Stimulated activated naive CD4-positive, alpha-beta T cell (primary cell): ENCODE measurements at regions not wholly inside any gene's neighbourhood (a gene's known extent, or its start where the extent isn't known, plus 50 kb on each side); places are given as distances from the start of the nearest gene placed in this dataset.

Experiments used
- DNase-seq, 6 experiments: peaks; one replicate each; lab custom pipeline; 2025; lab: John Stamatoyannopoulos, UW

DNA sequence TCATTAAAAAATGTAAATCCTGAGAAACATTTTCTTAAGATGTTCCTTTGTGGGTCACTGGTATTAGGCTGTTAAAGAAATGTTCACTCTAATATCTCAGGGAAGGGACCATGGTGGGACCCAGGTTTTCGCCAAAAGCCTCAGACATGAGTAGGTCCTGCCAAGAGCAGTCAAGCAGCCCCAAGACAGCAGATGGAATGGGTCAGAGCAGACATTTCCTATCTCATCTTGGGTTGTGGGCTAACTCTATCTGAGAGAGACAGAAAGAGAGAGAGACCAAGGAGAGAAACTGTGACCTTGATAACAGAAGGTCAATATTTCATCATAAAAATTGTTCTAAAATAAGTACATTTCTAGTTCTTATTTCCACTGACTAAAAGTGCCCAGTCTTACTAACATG lies 661.7 kb downstream of the TSN start:
- DNase-seq, result no peak

DNA sequence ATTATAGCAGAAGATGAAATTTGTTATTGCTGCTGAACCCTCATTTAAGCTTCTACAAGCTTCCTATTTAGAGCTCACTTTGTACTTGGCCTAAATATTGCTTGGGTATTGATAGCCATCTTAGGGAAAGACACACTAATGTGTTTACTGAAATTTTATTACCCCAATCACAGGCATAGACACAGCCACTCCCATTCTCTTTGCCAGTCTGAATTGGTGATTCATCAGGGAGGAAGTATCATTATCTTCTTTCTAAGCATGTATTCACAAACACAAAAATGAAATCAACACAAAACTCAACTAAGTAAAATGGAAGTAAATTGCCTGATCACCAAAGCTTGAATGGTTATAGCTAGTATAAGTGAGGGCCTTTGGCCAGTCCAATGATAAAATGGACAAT lies 666.3 kb downstream of the TSN start:
- no peak for DNase-seq

DNA sequence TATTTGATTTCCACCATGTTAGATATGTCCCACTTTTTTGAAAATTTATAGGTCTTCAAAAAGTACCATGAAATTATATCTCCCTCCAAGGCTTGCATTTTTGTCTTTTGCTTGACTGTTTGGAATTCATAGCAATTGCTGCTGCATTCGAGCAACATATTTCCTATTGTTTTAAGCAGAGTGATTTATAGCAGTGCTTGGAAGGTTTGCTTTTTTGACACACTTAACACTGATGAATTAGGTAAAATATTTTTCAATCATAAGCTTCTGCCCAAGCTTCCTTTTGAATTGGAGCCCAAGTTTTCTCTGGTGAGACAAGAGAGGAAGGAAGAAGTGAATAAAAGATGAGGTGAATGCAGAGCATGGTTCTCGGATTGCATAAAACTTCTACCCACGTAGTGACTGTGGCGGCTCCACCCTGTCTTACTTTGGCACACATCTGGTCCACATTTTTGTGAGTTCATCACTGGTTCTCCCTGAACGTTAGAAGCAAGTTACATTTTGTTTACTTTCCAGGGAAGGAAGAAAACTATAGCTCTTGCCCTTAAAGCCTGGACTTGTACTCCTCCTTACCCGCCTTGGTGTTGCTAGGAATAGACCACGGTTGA lies 667.0 kb downstream of the TSN start:
- no peak for DNase-seq

DNA sequence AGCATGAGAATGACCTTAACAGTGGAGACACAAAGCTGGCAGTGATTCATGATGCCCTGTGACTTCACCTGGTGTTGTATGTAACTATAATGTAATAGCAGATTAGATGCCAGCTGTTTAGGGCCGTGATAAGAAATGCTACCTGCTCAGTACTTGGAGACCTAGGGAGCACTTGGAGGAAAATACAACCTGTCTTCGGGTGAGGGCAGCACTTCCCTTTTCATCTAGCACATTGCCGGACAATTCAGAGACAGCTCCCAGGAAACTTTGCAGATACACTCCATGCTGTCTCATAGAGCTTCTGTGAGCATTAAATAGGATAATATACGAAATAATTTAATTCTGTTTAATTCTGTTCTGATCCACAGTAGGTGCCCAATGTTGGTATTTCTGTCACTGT lies 668.5 kb downstream of the TSN start:
- no peak for DNase-seq

GRCh38 chr2:122433123-122433754 lies 677.8 kb downstream of the TSN start:
- DNase-seq, result no peak

GRCh38 chr2:122445003-122445402 lies 689.6 kb downstream of the TSN start:
- no peak for DNase-seq

- no peak for DNase-seq
These were observed 691.3 kb downstream of the TSN start for GRCh38 chr2:122446761-122447160.

- no peak for DNase-seq
These were observed 691.8 kb downstream of the TSN start for GRCh38 chr2:122447237-122447636.

- DNase-seq, result no peak
These were observed 695.6 kb downstream of the TSN start for GRCh38 chr2:122451040-122451439.

GRCh38 chr2:122451697-122452096 lies 696.2 kb downstream of the TSN start:
- DNase-seq, result no peak

DNA sequence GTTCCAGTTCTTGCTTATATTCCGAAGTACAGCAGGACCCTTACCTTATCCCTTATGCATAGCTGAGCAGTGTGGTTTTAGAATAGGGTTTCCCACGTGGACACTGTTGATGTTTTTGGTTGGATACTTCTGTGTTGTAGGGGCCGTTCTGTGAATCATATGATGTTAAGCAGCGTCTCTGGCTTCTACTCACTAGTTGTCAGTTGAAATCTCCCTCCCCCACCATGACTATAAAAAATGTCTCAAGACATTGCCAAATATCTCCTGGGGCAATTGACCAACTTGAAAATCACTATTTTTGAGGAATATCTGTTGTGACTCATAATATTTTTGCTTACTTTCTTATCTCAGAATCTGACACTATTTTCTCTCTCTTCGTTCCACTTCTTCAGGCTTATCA lies 713.7 kb downstream of the TSN start:
- no peak for DNase-seq

GRCh38 chr2:122471753-122472152 lies 716.3 kb downstream of the TSN start:
- DNase-seq, result no peak

- no peak for DNase-seq
These were observed 722.7 kb downstream of the TSN start for GRCh38 chr2:122478117-122478516.

DNA sequence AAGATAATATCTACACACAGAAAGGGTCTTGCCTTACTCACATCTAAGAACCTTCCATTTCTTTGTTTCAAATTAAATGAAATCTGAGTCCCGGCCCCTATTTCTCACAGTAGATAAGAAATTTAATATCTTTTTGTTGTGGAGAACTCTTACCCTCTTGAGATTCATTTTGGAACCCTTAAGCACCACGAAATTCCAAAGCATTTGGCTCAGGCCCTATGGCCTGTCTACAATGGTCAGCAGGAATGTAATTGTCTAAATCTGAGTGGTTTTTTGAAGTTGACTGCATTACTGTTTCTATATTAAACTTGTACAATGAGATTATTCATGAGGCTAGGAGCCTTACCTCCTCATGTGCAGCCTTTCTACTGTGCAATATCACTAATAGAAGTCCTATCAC lies 723.3 kb downstream of the TSN start:
- DNase-seq, result no peak

DNA sequence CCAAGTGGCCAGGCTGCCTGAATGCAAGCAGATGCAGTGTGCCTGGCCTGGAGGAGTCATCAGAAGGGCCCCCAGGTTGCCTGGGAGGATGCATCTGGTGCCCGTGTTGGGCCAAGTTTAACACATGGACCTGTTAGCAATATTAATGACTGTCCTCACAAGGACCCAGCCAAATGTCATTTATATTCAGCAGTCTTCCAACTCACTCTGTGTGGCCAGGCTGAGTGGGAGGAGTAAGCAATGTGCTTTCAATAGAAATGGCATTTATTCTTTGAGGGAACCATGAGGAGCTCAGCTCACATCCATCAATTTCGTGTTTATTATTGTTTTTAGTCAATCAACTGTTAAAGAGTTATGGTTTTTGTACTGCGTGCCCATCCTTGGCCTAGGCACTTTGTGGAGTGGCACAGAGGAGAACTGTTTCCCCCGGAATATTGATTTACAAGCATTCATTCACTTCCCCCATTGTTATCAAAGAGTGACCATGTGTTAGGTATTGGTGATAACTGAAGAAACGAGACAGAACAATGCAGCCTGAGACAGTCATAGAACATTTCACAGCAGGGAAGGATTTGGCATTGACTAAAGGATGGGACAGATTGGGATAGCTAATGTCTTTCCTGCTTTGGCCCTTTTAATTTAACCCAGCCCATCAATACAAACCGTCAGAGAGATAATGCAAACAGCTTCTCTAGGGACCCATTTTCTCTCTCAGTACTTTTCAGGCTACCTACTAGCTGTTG lies 725.2 kb downstream of the TSN start:
- DNase-seq, result no peak

DNA sequence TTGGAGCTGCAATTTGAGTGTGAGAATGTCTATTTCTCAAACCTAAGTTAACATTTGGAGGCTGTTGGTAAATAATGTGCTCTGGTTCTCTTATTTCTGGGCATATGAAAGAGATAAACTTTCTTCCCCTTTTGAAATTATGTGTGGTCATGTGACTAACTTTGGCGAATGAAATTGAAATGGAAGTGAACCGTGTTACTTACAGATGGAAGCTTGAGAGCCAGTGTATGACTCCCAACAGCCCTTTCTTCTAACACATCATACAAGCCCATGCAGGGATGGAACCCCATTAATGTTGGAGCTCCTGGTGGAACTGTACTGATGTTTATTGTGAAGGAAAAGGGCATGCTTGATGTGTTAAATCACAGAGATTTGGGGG lies 725.8 kb downstream of the TSN start:
- no peak for DNase-seq

DNA sequence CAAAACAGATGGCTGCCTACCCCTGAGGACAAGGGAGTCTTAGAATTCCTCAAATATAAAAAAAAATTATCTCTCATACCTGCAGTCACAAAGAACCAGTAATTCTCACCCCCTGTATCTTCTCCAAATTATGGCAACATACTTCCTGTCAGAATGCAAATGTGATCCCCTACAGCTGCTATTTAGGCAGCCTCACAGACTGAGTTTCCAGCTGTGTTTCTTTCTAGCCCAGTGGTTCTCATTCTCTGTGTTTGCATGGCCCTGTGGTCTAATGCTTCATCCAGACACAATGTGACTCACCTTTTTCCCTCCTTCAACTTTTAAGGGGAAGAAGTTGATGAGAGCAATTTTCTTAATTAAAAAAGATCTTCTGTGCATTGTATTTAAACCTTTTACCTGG lies 726.3 kb downstream of the TSN start:
- DNase-seq, result no peak

DNA sequence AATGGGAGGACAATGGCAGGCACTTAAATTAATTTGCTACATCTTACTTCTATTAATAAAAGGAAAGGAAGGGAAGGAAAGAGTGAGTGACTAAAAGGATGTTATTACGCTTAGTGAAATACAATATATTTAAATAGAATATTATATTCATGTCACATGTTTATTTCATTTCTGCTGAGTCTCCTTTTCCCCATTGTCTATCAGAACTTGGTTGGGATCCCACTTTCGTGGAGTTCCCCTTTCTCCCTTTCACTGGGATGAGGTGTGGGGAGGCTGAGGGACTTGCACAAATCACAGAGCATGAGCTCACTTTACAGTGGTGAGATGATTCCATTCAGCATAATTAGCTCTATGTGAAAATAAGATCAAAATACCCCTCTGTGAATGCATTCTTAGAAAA lies 730.6 kb downstream of the TSN start:
- DNase-seq, result no peak

- no peak for DNase-seq
These were observed 731.4 kb downstream of the TSN start for GRCh38 chr2:122486705-122487415.

DNA sequence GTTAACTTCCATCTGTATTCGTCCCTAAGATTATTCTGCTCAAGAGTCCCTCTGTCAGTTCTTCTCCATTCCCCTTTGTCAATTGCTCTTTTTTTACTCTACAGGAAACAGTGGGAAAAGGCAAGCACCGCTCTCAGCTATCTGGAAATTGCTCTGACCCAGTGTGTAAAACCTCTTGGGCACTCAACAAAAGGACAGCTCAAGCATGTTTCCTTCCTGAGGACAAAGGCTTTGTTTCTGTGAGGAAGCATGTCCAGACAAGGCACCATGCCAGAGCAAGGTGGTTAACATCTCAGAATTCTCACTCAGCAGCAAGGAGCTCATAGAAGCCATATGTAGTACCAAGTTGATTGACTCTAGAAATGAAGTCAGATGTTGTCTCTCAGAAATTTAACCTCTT lies 735.6 kb downstream of the TSN start:
- no peak for DNase-seq

DNA sequence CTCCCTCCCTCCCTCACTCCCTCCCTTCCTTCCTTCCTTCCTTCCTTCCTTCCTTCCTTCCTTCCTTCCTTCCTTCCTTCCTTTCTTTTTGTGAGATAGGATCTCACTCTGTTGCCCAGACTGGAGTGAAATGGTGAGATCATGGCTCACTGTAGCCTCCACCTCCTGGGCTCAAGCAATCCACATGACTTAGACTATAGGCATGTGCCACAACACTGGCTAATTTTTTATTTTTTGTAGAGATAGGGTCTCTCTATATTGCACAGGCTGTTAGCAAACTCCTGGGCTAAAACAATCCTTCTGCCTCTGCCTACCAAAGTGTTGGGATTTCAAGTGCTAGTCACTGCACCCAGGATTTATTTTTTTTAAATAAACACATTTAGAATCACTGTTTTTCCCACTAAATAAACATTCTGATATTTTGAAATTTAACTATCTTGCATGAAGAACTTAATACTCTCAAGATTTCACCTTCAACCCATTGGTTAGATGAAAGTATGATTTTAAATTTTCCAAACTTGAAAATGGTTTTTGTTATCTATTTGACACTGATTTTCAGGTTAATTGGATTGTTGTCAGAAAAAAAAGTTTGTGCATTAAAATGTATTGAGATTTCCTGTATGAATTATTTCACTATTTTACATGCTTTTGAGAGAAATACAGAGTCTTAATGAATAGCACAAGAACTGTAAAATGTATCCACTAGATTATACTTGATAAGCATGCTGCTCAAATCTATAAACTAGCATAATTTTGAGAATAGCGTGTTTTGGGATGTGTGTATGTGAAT lies 745.1 kb downstream of the TSN start:
- no peak for DNase-seq

DNA sequence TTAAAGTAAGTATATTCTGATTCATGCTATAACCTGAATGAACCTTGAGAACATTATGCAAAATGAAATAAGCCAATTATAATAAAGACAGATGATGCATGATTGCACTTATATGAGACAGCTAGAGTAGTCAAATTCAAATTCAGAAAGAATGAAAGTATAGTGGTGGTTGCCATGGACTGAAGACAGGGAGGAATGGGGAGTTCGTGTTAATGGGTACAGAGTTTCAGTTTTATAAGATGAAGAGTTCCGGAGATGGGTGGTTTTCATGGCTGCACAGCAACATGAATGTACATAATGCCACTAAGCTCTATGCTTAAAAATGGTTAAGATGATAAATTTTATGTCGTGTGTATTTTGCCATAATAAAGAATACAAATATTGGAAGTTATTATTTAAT lies 751.2 kb downstream of the TSN start:
- DNase-seq, result no peak
